ENCODE measurements at regions not wholly inside any gene's neighbourhood (a gene's known extent, or its start where the extent isn't known, plus 50 kb on each side); places are given as distances from the start of the nearest gene placed in this dataset.

GRCh38 chr1:227391211-227391610 is 72.9 kb upstream of the CDC42BPA start:
- no peak for TF ChIP-seq CTCF (IDR thresholded peaks at IDR 0.05)
- TF ChIP-seq ZFX (IDR thresholded peaks at IDR 0.05; ENCODE audit: borderline replicate concordance) = no peak
